GM19455 (cell line): ENCODE measurements at regions not wholly inside any gene's neighbourhood (a gene's known extent, or its start where the extent isn't known, plus 50 kb on each side); places are given as distances from the start of the nearest gene placed in this dataset.

Experiments
- ATAC-seq: cut with Tn5 transposase; IDR thresholded peaks from one replicate; pipeline ENCODE4 v1.9.1; 2021; ENCODE audit not compliant: unreplicated experiment

GRCh38 chr15:69624155-69624520, 171.5 kb downstream of the RPLP1 start:
- no peak for ATAC-seq

- no peak for ATAC-seq
These were observed 172.2 kb downstream of the RPLP1 start for GRCh38 chr15:69624816-69625215.

GRCh38 chr15:69625328-69625727, 172.7 kb downstream of the RPLP1 start:
- no peak for ATAC-seq

- ATAC-seq, result no peak
These were observed 173.8 kb downstream of the RPLP1 start for GRCh38 chr15:69626095-69627066.

GRCh38 chr15:69627548-69628158, 175.0 kb downstream of the RPLP1 start:
- ATAC-seq, result no peak

GRCh38 chr15:69628256-69629093, 175.9 kb downstream of the RPLP1 start:
- no peak for ATAC-seq

GRCh38 chr15:69629631-69630161, 177.1 kb downstream of the RPLP1 start:
- ATAC-seq, result no peak

- no peak for ATAC-seq
These were observed 178.4 kb downstream of the RPLP1 start for GRCh38 chr15:69631005-69631404.

GRCh38 chr15:69631978-69632377, 179.4 kb downstream of the RPLP1 start:
- no peak for ATAC-seq

- no peak for ATAC-seq
These were observed 182.2 kb downstream of the RPLP1 start for GRCh38 chr15:69634860-69635259.

GRCh38 chr15:69636169-69636915, 183.7 kb downstream of the RPLP1 start:
- ATAC-seq, result no peak

GRCh38 chr15:69637818-69638217, 185.2 kb downstream of the RPLP1 start:
- ATAC-seq, result no peak

GRCh38 chr15:69643476-69643875, 190.9 kb downstream of the RPLP1 start:
- no peak for ATAC-seq

GRCh38 chr15:69643971-69644370, 191.4 kb downstream of the RPLP1 start:
- ATAC-seq, result no peak

- ATAC-seq, result no peak
These were observed 192.3 kb downstream of the RPLP1 start for GRCh38 chr15:69644876-69645275.

GRCh38 chr15:69647142-69647513, 194.5 kb downstream of the RPLP1 start:
- ATAC-seq, result no peak

- ATAC-seq, result no peak
These were observed 195.6 kb downstream of the RPLP1 start for GRCh38 chr15:69648212-69648611.

- ATAC-seq, result no peak
These were observed 196.4 kb downstream of the RPLP1 start for GRCh38 chr15:69648775-69649735.

GRCh38 chr15:69652293-69652692, 199.7 kb downstream of the RPLP1 start:
- no peak for ATAC-seq
